AG20443 (cell line): ENCODE measurements at regions not wholly inside any gene's neighbourhood (a gene's known extent, or its start where the extent isn't known, plus 50 kb on each side); places are given as distances from the start of the nearest gene placed in this dataset.
A peak's percentile ranks its signal among the peaks of the same experiment; 100 is the strongest.

Experiments
- DNase-seq: peaks from one replicate; pipeline ENCODE4 v3.0.0; 2012; ENCODE audit warnings: low spot score, mixed read lengths

DNA sequence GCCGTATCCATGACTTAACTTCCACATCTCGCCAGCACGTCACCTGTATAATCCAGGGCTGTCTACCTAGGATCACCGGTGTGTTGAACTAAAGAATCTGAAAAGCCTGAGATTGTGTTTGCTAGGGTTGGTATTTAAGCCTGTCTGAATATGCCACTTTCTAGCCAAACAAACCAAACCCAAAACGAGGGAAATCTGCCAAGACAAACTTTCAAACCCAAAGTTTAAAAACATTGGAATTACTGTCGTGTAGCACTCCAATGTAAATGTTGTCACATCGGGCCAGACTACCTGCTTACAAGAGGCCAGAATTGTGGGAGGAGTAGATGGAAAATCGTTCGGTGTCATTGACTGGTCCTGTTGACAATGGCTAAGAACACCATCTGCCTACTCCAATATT lies 747.8 kb downstream of the EFNB2 start:
- no peak for DNase-seq

DNA sequence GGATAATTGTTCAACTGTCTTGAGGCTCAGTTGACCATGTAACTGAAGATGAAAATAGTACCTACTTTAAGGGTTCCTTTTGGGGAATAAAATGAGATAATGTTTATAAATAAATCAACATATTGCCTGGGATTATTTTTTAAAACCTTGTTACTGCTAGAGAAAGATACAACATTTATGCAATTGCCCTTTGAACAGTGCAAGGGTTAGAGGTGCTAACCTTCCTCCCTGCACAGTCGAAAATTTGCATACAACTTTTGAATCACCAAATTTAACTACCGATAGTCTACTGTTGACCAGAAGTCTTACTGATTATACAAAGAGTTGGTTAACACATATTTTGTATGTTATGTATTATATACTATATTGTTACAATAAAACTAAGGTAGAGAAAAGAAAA lies 750.0 kb downstream of the EFNB2 start:
- no peak for DNase-seq

DNA sequence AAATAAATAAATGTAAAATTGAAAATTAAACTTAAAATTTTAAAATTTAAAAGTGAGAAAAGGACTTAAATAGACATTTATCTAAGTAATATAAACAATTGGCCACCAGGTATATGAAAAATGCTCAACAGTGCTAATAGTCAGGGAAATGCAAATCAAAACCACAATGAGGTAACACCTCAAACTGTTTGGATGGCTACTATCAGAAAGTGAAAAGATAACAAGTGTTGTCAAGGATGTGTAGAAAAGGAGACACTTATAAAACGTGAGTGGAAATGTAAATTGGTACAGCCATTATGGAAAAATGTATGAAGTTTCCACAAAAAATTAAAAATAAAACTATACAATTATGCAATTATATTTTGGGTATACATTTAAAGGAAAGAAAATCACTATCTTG lies 752.2 kb downstream of the EFNB2 start:
- DNase-seq, result no peak

DNA sequence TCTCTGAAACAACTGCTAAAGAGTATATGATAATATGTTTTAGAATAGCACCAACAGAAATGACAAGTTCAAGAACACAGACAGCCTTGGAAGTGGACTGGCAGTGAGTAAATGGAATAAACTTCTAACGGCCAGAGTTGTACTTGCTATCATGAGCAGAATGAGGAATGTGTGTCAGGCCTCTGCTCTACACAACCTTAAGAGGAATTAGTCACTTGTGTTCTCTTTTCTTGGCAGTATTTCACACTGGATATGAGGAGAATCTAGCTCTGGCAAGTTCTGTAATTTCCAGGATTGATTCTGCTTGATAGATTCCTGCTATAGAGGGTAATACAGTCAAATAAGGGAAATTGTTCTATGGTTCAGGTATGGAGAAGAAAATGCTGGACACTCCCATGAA lies 757.3 kb downstream of the EFNB2 start:
- no peak for DNase-seq

DNA sequence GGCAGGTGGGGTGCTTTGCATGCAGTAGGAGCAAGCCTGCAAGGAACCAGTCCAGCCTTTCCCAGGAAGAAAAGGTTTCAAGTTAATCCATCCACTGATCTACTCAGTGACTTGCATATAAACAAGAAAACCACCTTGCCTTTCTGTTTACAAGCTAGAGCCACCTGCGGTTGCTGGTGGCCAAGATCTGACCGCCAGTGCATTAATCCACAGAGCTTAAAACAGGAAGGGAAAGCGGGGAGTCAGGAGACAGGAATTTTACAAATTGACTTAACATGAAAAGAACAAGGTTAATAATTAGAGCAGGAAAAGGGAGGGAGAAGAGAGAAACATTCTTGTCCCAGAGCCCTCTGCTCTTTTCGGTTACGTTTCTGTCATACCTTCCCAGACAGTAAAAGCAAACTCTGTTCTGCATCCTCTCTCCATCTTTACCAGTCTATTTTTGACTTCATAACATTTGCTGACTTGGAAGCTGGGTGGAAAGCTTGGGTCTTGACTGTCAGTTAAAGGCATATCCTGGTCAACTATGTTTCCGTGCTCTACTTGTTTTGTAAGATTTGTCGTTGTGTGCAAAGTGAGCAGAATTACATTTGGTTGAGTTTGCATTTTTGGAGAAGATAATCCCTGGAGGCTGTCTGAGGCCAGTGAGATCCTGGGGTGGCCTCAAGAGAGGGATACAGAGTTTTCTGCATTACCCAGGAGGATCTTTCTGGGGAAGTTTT lies 760.6 kb downstream of the EFNB2 start:
- no peak for DNase-seq

DNA sequence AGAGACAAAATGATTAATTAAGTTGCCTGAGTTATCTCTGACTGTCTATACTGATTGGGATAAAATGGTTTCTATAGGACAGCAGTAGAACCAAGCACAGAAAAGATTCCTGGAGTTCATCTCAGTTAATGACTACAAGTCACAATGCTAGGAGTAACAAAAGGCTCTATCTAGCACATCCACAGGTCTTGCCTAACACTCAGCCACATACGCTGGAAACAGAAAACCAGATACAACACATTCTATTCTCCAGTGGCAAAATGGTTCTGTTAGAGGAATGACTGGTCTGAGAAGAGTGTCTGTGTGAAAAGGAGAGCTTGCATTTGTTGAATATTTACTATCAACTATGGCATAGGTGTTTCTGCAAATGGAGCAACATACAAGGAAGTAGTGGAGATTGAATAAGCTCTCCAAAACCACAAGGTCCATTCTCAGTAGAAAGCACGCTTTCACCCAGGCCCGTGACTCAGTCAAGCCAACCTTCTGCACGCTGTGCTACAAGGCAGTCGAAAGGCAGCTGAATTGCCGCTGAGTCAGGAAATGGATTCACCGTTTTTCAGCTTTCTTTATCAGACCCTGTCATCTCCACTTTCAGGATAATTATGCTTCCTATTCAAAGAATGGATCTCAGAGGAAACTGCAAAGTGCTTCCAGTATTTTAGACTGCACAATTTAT lies 761.5 kb downstream of the EFNB2 start:
- no peak for DNase-seq

DNA sequence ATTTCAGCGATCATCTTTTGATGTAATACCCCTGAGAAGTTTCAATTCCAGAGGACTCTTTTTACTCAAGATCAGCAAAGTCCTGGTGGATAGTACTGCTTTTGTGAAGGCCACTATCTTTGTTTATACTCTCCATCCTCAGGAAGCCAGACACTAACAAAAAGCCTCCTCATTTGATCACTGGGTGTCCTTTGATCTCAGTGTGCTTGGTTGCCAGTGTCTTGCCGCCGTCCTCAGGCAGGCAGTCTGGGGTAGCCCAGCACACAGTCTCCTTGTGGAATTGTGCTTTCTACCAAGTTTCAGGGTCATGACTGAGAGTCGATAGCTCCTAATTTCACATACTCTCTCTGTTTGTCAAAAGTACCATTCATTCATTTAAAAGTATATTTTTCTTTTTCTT lies 762.2 kb downstream of the EFNB2 start:
- DNase-seq, result no peak

DNA sequence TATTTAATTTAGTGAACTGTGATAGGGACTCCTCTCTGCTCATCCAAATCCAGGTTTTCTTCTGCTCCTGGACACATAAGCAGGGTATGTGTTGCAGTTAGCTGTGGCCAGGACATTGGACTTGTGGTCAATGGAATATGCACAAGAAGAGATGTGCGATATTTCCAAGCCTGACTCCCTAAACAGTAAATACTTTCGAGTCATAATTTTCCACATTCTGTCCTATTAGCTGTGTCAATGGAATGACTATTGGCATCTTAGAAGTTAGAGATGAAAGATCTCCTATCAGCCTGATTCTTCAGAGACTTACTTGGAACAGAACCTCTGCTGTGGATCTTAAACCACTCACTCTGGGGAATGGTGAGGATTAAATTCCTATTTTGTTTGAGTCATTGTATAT lies 771.0 kb downstream of the EFNB2 start:
- DNase-seq, result no peak

DNA sequence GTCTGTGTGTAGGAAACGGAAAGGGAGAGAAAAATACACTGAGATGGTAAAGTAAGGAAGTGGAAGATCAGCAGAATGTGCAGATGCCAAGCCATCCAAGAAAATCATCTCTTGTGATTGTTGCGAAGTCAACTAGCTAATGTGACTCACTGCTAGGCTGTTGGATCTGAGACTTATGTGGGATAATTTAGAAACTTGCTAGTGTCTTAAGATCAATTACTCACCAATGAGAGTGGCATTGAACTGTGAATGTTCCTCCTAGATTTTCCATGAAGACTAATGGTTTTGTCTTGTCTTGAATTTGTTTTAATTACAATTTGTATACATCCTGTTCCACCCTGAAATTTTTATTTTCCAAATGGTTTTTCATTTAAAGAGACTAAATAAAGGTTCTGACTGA lies 771.6 kb downstream of the EFNB2 start:
- no peak for DNase-seq

DNA sequence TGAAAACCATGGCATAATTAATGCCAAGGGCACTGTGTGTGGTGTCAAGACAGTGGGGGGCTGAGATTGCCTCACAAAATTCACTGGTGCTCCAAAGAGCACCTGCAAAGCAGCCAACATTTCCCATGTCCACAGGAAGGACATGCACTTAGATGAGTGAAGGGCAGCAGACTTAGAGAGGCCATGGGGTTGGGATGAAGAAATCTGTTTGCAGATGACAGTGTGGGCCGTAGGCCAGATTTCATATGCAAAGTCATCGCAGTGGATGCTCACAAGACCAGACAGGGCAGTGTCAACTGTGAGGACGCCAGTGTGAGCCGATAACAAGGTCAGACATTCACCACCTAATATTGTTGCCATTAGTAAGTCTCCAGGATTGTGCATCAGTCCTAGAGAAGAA lies 773.4 kb downstream of the EFNB2 start:
- no peak for DNase-seq

DNA sequence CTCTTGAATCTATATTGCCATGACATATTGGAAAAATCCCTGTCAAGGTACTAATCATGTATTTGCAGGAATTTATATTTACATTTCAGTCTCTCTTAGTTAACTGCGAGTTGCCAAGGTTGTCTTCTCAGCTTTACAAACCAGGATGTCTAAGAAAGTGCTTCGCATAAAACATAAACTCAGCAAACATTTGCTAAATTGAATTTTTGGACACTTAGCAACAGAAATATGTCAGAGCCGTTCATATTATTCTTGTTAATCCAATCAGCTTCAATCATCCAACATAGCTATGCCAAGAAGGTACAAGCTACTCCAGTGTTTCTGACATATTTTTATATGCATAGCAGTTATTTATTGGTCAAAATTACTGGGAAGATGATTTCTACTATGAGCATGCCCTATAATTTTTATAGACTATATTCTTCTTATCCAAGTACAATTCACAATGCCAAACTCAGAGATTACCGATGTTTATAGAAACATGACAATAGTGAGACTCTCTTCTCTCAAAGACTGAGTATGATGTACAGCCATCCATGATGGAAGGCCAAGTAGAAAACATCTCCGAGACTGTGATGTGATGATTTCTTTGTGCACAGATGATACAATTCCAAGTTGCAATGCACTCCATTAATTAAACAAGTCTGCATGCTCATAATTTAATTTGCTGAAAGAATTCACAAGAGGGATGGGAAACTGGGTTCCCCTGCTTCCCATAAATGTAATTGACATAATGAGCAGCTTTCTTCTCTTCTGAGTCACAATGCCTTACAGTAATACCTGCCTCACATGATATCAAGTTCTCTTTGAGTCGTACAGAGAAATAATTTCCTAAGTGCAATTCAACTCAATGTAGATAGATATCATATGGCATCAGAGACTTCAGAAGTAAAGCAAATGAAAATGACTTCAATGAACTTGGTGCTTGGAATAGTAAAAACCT lies 776.3 kb downstream of the EFNB2 start:
- DNase-seq, result no peak

DNA sequence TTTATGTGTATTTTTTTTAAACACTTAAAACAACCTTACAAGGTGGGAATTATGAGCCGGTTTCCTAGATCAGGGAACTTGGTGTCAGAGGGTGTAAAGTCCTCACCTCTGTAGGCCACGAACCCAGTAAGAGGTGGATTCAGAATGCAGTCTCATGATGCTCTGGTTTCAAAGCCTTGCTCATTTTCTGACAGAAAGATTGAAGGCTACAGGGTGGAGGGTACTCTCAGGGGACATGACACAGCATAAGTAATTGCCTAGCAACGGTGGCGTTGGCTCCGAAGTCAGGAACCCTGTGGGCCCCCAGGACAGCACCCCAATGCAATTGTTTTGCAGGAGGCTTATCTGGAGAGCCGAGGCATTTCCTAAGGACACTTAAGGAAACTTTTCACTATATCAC lies 794.7 kb downstream of the EFNB2 start:
- no peak for DNase-seq

DNA sequence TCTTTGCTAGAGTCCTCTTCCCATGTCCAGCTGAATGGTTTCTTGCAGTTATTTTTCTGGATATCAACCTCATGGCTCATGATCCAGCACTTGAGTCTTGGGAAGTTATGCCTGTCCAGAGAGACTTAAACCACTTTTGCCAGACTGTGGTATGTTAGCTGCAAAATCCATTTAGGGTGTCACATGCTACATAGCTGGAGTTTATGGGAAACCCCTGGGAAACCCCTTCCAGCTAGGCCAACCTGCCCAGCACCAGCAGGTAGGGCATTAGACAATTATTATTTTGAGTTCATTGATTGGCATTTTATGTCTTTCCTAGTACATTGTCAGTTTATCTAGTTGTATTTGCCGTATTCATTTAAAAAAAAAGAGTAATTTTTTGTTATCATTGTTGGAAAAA lies 797.8 kb downstream of the EFNB2 start:
- DNase-seq, result no peak

DNA sequence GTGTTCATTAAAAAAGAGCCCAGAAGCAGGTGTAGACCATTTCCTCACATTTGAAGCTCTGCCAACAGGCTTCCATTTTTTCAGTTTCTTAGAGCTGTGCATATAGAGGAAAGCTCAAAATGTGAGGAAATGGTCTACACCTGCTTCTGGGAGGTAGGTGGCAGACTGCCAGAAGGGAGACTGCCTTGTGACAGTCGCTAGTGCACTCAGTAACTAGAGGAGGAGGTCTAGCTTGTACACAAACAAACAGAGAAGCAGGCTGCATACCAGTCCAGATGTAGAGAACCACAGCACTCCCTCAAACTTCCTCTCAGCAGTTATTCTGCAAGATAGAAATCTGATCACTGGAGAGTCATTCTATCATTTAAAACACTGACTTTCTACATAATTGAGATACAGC lies 800.2 kb downstream of the EFNB2 start:
- no peak for DNase-seq

DNA sequence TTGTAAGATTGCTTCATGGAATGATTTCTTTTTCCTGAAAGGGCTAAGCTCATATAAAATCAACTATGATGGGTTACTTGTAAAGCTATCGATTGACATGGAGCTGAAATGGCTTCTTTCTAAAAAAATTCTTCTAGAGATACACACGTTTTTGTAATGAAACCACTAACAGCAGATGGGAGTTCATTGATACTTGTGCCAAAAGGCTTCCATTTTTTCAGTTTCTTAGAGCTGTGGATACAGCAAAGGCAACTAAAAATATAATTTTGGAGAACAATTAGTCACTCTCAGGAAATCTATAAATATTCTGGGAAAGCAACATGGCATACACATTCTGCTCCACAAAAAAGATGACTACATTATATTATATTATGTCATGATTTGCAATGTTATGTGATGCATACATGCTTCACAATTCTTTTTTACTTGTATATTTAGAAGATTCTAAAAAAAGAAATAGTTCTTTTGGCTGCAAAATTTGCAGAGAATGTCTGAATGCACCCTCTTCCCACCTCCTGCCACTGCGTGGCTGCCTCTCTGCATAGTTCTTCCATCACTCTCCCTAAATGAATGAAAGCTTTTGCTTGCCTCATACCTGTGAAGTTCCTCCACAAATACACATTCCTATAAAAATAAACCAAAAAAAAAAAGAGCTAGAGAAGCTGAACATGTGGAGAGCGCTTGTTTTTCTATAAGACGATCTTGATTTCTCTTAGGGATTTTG lies 802.5 kb downstream of the EFNB2 start:
- no peak for DNase-seq

DNA sequence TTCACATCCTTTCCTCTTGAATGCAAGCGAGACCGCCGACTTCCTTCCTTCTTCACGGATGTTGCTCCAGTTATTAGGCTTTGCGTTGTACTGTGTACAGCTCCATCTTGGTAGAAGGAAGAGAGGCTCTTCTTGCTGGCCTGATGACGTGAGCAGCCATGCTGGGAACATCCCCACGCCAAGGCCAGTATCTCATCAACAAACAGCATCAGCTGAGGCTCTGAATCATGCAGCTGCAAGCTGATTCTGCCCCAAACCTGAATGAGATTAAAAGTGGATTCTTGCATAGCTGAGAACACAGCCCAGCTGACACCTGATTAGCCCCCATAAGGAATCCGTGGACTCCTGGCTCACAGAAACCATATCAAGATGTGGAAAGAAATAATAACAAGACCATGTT lies 809.6 kb downstream of the EFNB2 start:
- no peak for DNase-seq

DNA sequence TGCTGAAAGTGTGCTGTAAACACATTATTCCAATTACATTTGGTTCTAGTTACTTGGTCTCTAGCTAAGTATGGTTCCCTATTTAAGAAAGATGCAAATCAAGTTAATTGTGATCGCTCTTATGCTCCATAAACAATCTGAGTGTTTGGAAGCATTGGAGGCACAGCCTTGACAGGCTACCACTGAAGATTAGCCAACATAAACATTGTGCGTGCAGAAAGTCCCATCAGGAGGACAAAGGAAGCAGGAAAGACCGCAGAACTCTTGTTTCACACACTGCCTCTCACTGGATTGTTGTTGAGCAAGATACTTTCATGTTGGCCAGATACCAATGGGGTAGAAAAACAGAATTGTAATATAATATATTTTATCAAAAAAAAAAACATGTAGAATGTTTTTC lies 814.4 kb downstream of the EFNB2 start:
- DNase-seq, result peak; percentile 45

DNA sequence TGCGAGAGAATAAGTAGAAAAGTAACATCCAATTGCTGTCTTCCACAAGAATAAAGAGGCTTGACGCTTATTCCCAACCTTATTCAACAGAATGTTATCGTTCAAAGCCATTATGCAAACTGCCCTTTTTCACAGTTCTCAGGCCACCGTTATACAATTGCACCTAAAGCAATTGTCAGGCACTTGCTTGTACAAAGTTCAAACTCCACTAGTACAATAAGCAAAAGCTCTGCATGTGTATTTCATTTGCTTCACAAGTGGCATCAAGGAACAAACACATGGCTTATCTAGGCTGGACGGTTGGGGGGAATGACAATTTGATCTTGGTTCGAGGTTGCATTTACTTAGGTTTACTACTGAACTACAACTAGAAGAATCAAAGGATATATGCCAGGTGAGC lies 815.6 kb downstream of the EFNB2 start:
- no peak for DNase-seq

DNA sequence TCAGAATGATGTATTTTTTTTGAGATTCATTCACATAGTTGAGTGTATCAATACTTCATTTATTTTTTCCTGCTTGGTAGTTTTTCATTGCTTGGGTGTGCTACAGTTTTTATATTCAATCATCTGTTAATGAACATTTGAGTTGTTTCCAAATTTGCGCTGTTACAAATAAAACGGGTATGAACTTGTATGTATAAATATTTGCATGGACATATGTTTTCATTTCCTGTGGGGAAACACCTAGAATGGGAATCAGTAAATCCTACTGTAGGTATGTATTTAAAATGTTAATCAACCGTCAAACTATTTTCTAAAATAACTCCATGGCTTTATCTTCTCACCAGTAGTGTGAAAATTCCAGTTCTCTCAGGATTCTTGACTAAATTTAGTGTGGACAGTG lies 826.3 kb downstream of the EFNB2 start:
- DNase-seq, result no peak

DNA sequence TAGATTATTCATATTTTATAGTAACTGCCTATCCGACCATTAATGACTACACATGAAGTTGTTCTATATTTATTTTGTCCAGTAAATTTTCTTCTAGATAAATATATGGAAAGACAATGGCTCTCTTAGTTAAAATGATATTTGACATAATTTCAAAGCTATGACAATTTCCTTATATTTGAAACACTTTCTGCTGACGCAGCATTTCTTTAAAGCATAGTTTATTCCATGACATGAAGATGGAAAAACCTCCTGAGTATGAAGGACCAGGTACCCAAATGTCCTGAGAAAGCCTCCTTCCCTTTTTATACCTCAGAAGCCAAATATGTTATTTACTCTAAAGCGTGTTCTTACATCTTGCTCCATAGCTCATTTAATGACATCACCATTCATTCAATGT lies 831.6 kb downstream of the EFNB2 start:
- no peak for DNase-seq

DNA sequence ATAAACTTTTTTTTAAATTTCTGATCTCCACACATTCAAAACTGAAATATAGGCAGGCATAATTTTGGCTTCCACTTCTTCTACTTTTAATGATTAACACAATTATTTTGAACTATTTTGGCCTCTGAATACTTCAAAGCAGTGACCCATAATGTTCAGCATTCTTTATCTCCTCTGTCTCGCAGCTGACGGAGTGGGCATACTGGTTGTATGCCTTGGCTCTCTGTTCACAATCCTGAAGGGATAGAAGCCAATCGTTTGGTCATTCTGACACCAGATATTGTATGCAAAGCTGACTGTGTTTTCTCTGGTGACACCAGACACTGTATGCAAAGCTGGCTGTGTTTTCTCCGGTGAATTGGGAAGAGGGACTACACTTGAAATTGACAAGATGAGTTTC lies 833.0 kb downstream of the EFNB2 start:
- DNase-seq, result no peak

DNA sequence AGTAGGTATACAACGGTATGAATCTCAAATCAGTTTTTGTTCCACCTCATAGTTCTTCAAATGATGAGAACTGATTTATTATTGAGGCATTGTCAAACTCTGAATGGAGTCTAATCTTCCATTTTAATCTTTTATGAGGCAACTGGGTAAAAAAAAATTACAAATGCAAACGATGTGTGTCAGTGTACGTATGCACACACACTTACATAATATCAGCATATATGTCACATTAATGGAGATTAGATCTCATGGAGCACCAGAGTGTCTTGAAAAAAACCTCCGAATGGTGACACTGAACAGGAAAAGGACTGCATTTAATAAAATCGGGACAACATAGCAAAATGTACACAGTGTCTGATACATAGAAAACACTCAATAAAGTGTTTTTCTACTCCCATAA lies 842.7 kb downstream of the EFNB2 start:
- no peak for DNase-seq
